ENCODE measurements at regions not wholly inside any gene's neighbourhood (a gene's known extent, or its start where the extent isn't known, plus 50 kb on each side); places are given as distances from the start of the nearest gene placed in this dataset.

DNA sequence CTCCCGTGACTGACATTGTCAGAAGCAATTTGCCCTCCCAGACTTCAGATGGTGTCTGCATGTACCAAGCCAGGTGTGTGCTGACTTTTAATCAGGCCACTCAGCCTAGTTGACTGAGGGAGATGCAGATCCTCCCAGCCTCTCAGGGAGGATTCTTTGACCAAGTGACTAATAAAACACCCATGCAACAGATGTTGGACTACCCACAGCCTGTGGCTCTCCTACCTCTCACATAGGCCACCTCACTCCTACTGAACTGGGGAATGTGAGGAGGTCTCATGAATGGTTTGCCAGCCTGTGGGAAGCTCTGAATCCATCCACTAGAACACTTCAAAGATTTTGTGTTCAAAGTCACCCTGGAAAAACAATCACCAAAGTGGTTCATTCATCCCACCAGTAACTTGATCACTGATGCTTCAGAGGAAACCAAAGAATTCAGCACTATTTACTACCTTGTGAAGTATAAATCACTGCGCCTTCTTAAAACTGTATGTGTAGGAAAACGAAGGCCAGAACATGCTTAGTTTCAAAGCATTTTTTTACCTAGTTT, 80.1 kb downstream of the ESM1 start:
- Histone ChIP-seq H4K20me1 (ENCODE audit: insufficient read depth, low read length) (no peaks in the 10 kb centered on the region), H3K4me1 (ENCODE audit: low read length) (peaks cover 31% of the 10 kb centered on the region), H3K27me3 (ENCODE audit: low read depth, low read length) (peaks cover 85% of the 10 kb centered on the region), H3K79me2 (ENCODE audit: low read length) (no peaks in the 10 kb centered on the region), H2AFZ (ENCODE audit: low read depth, low read length) (no peak overlapping the region), H3K9me3 (ENCODE audit: insufficient read depth, low read length) (no peaks in the 10 kb centered on the region), H3K9ac (ENCODE audit: low read length) (no peak overlapping the region), H3K36me3 (replicated peaks; ENCODE audit: low read depth, low read length) (no peaks in the 10 kb centered on the region), H3K4me3 (ENCODE audit: low read length) (no peak overlapping the region), H3K4me2 (ENCODE audit: low read length) (no peak overlapping the region), H3K27ac (ENCODE audit: low read length) (no peak overlapping the region)
- TF ChIP-seq CTCF (IDR thresholded peaks at IDR 0.05; ENCODE audit: low read depth, low read length): no peak
- TF ChIP-seq EZH2phosphoT487 (IDR thresholded peaks at IDR 0.05; ENCODE audit: low read depth): no peak

GRCh38 chr5:54904425-54904824, 81.0 kb downstream of the ESM1 start:
- H3K27ac ChIP-seq (ENCODE audit: low read length): no peak overlapping the region
- H3K9ac ChIP-seq (ENCODE audit: low read length): no peak overlapping the region
- H3K36me3 ChIP-seq (replicated peaks; ENCODE audit: low read depth, low read length): no peaks in the 10 kb centered on the region
- H4K20me1 ChIP-seq (ENCODE audit: insufficient read depth, low read length): no peaks in the 10 kb centered on the region
- H3K27me3 ChIP-seq (ENCODE audit: low read depth, low read length): peaks cover 85% of the 10 kb centered on the region
- TF ChIP-seq CTCF (IDR thresholded peaks at IDR 0.05; ENCODE audit: low read depth, low read length) (peak; percentile 48), EZH2phosphoT487 (IDR thresholded peaks at IDR 0.05; ENCODE audit: low read depth) (no peak)
- H3K4me1 ChIP-seq (ENCODE audit: low read length): peaks cover 31% of the 10 kb centered on the region
- no peaks in the 10 kb centered on the region for H3K79me2 ChIP-seq (ENCODE audit: low read length)
- no peak overlapping the region for H2AFZ ChIP-seq (ENCODE audit: low read depth, low read length)
- H3K4me2 ChIP-seq (ENCODE audit: low read length): no peak overlapping the region
- no peak overlapping the region for H3K4me3 ChIP-seq (ENCODE audit: low read length)
- no peaks in the 10 kb centered on the region for H3K9me3 ChIP-seq (ENCODE audit: insufficient read depth, low read length)

DNA sequence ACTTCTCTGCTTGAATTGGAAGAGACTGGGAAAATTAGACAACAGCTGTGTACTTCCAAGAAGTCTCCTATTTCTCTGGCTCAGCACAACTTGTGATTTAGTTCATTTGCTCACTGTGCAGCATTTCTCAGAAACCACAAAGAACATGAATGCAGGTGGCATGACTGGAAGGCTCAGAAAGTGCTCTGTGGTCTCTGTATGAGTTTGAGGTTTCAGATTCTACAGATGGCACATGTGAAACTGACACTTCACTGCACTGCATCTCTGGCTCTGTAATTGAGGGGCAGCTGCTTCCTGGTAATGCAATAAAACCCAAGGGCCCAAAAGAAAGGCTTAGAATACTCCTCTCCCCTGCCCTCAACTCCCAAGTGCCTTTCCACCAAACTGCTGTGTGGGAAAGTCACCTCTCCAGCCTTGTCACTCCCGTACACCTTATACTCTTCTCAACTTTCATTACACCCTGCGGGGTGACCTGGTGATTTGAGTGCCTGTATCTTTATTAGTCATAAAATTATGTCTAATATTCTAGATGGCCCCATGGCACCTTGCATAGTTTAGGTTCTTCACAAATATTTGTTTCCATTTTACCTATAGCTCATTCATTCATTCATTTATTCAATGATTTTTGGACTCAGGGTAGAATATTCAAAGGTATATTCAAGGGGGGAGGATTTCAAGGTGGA, 82.5 kb downstream of the ESM1 start:
- no peaks in the 10 kb centered on the region for H3K9me3 ChIP-seq (ENCODE audit: insufficient read depth, low read length)
- H3K79me2 ChIP-seq (ENCODE audit: low read length): no peaks in the 10 kb centered on the region
- H3K27me3 ChIP-seq (ENCODE audit: low read depth, low read length): peaks cover 86% of the 10 kb centered on the region
- peak overlapping the region; percentile 79 for H3K4me2 ChIP-seq (ENCODE audit: low read length)
- TF ChIP-seq EZH2phosphoT487 (IDR thresholded peaks at IDR 0.05; ENCODE audit: low read depth) (peak; percentile 97), CTCF (IDR thresholded peaks at IDR 0.05; ENCODE audit: low read depth, low read length) (no peak)
- H2AFZ ChIP-seq (ENCODE audit: low read depth, low read length): no peak overlapping the region
- H3K36me3 ChIP-seq (replicated peaks; ENCODE audit: low read depth, low read length): no peaks in the 10 kb centered on the region
- H3K9ac ChIP-seq (ENCODE audit: low read length): no peak overlapping the region
- no peak overlapping the region for H3K27ac ChIP-seq (ENCODE audit: low read length)
- peak overlapping the region; percentile 39 for H3K4me3 ChIP-seq (ENCODE audit: low read length)
- H4K20me1 ChIP-seq (ENCODE audit: insufficient read depth, low read length): peaks cover 6% of the 10 kb centered on the region; the same call in 1 of the 2 replicates
- peaks cover 31% of the 10 kb centered on the region for H3K4me1 ChIP-seq (ENCODE audit: low read length)

DNA sequence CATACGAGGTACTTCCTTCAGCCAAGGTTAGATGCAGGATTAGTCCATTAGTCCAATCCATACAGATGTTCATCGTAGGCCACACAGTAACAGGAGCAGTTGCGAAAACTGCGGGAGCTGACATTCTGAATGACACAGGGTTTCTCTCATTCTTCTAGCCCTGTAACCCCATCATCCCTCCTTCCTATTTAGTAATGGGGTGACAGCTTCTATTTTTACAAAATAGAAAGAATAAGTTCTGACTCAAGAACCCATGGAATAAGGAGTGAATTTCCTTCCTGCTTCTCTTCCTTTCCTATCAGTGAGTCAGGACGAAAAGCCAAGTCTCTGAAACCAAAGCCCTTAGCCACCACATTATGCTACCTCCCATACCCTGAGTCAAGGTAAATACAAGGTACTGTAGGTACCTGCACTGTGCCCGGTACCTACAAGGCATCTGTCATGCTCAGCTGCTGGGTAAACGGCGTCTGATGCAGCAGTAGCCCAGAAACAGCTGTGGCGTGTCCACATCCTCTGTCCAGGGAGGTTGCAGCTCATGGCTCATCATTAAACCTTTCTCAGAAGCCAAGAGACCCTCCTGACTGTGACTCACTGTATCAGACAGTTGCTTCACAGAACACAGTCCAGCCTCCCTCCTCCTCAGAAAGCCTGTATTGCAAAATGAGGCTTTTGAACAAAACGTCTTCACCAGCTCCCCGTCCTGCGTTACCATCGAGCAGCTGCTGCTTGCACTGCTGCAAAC, 84.2 kb downstream of the ESM1 start:
- H2AFZ ChIP-seq (ENCODE audit: low read depth, low read length): no peak overlapping the region
- no peak overlapping the region for H3K27ac ChIP-seq (ENCODE audit: low read length)
- H3K27me3 ChIP-seq (ENCODE audit: low read depth, low read length): peaks cover 87% of the 10 kb centered on the region
- TF ChIP-seq CTCF (IDR thresholded peaks at IDR 0.05; ENCODE audit: low read depth, low read length) (no peak), EZH2phosphoT487 (IDR thresholded peaks at IDR 0.05; ENCODE audit: low read depth) (no peak)
- H3K9ac ChIP-seq (ENCODE audit: low read length): no peak overlapping the region
- no peaks in the 10 kb centered on the region for H3K9me3 ChIP-seq (ENCODE audit: insufficient read depth, low read length)
- peaks cover 31% of the 10 kb centered on the region for H3K4me1 ChIP-seq (ENCODE audit: low read length)
- H3K4me3 ChIP-seq (ENCODE audit: low read length): no peak overlapping the region
- H4K20me1 ChIP-seq (ENCODE audit: insufficient read depth, low read length): peaks cover 6% of the 10 kb centered on the region; the same call in 1 of the 2 replicates
- H3K36me3 ChIP-seq (replicated peaks; ENCODE audit: low read depth, low read length): no peaks in the 10 kb centered on the region
- no peaks in the 10 kb centered on the region for H3K79me2 ChIP-seq (ENCODE audit: low read length)
- H3K4me2 ChIP-seq (ENCODE audit: low read length): peak overlapping the region; percentile 32

Measured in OCI-LY3 (cell line).